WTC11 (cell line): ENCODE measurements at regions not wholly inside any gene's neighbourhood (a gene's known extent, or its start where the extent isn't known, plus 50 kb on each side); places are given as distances from the start of the nearest gene placed in this dataset.

Experiments used
- CTCF ChIP-seq: fragments of 200-600 bp; IDR thresholded peaks from 2 replicates; pipeline ENCODE4 v1.8.0; 2022; ENCODE audit warnings: antibody characterized with exemption
- KAT7 ChIP-seq: sonication (generic); formaldehyde crosslinking; IDR thresholded peaks from 2 replicates; pipeline ENCODE4 v1.8.1; 2023; ENCODE audit warnings: missing genetic modification reagents, mild to moderate bottlenecking, borderline replicate concordance
- NFE2L1 ChIP-seq: sonication (generic); formaldehyde crosslinking; IDR thresholded peaks from 2 replicates; pipeline ENCODE4 v1.8.1; 2023; ENCODE audit warnings: missing genetic modification reagents
- NFYB ChIP-seq: sonication (generic); formaldehyde crosslinking; conservative IDR thresholded peaks from 2 replicates; pipeline ENCODE4 v1.8.0; 2022; ENCODE audit warnings: low read depth, missing genetic modification reagents
- TEAD1 ChIP-seq: sonication (generic); formaldehyde crosslinking; IDR thresholded peaks from 2 replicates; pipeline ENCODE4 v1.8.0; 2022; ENCODE audit warnings: mild to moderate bottlenecking, missing genetic modification reagents
- USF1 ChIP-seq: sonication (generic); formaldehyde crosslinking; IDR thresholded peaks from 2 replicates; pipeline ENCODE4 v1.8.0; 2022; ENCODE audit warnings: mild to moderate bottlenecking, missing genetic modification reagents
- ZNF396 ChIP-seq: fragments of 250-450 bp; sonication (Bioruptor Pico); IDR thresholded peaks from 2 replicates; pipeline ENCODE4 v1.8.0; 2021; ENCODE audit warnings: mild to moderate bottlenecking, moderate library complexity, borderline replicate concordance
- TF ChIP-seq, protein P1 (sequence below): sonication (generic); formaldehyde crosslinking; IDR thresholded peaks from 2 replicates; pipeline ENCODE4 v1.8.0; 2022; ENCODE audit warnings: mild to moderate bottlenecking, missing genetic modification reagents
- TF ChIP-seq, protein P2 (sequence below): sonication (generic); formaldehyde crosslinking; IDR thresholded peaks from 2 replicates; pipeline ENCODE4 v1.8.1; 2023; ENCODE audit warnings: mild to moderate bottlenecking, missing genetic modification reagents, moderate library complexity

- TF ChIP-seq, protein P1, sequence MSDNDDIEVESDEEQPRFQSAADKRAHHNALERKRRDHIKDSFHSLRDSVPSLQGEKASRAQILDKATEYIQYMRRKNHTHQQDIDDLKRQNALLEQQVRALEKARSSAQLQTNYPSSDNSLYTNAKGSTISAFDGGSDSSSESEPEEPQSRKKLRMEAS, result no peak
- TF ChIP-seq CTCF (peak; percentile 78), USF1 (CRISPR knock-in tag) (no peak), ZNF396 (no peak), KAT7 (CRISPR knock-in tag) (no peak), TEAD1 (no peak), NFYB (no peak), NFE2L1 (CRISPR knock-in tag) (no peak)
- TF ChIP-seq, protein P2, sequence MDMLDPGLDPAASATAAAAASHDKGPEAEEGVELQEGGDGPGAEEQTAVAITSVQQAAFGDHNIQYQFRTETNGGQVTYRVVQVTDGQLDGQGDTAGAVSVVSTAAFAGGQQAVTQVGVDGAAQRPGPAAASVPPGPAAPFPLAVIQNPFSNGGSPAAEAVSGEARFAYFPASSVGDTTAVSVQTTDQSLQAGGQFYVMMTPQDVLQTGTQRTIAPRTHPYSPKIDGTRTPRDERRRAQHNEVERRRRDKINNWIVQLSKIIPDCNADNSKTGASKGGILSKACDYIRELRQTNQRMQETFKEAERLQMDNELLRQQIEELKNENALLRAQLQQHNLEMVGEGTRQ (CRISPR knock-in tag), result no peak
Measured at GRCh38 chr2:16525265-16525887, 140.3 kb downstream of the CYRIA start.
